HEK293 (cell line): ENCODE measurements at regions not wholly inside any gene's neighbourhood (a gene's known extent, or its start where the extent isn't known, plus 50 kb on each side); places are given as distances from the start of the nearest gene placed in this dataset.

ENCODE experiments used
- CTCF ChIA-PET: fragments of 350-600 bp; formaldehyde crosslinking; extraction: SDS; loops from one replicate; lab custom pipeline; 2021; ENCODE audit warnings: antibody characterized with exemption; lab: Yijun Ruan, JAX
- POLR2A ChIA-PET: fragments of 300-600 bp; formaldehyde crosslinking; extraction: SDS; loops from one replicate; lab custom pipeline; 2020; ENCODE audit warnings: antibody characterized with exemption, inconsistent platforms; lab: Yijun Ruan, JAX
- H3K27ac ChIP-seq: fragments of 200-500 bp; sonication (Bioruptor generic); 2 replicates; pipeline ENCODE4 v1.5.1; 2014; ENCODE audit warnings: low read depth, low read length, control low read depth, inconsistent platforms; ENCODE audit errors: extremely low read depth
- H3K36me3 ChIP-seq, 2 experiments: fragments of 200-500 bp in 1 of 2; sonication (Bioruptor generic) in 1 of 2; 1 replicate in 1 of 2; 2 replicates in 1 of 2; pipeline ENCODE4 v1.5.1; 2014 to 2017; ENCODE audit warnings: inconsistent platforms in 2 of 2, low read length in 2 of 2; ENCODE audit not compliant: control insufficient read depth in 2 of 2, insufficient read depth in 1 of 2
- H3K4me1 ChIP-seq: fragments of 200-500 bp; sonication (Bioruptor generic); 2 replicates; pipeline ENCODE4 v1.5.1; 2014; ENCODE audit warnings: mild to moderate bottlenecking, low read length, inconsistent platforms; ENCODE audit not compliant: control insufficient read depth, insufficient read depth
- H3K4me3 ChIP-seq: 2 replicates; pipeline ENCODE4 v1.5.1; 2011; ENCODE audit warnings: low read depth, mild to moderate bottlenecking, control low read depth, low read length, moderate library complexity
- H3K9me3 ChIP-seq: fragments of 200-500 bp; sonication (Bioruptor generic); 2 replicates; pipeline ENCODE4 v1.5.1; 2014; ENCODE audit warnings: low read depth, low read length, inconsistent platforms; ENCODE audit not compliant: control insufficient read depth, insufficient read depth
- GLIS1 ChIP-seq: fragments of 450-650 bp; formaldehyde crosslinking; IDR thresholded peaks from 2 replicates; pipeline ENCODE4 v1.5.1; 2016; ENCODE audit warnings: missing biosample characterization, missing genetic modification characterization
- PRDM4 ChIP-seq: fragments of 450-650 bp; formaldehyde crosslinking; IDR thresholded peaks from 2 replicates; pipeline ENCODE4 v1.5.1; 2017; ENCODE audit warnings: missing biosample characterization, missing genetic modification characterization
- SCRT1 ChIP-seq: fragments of 450-650 bp; formaldehyde crosslinking; IDR thresholded peaks from 2 replicates; pipeline ENCODE4 v1.5.1; 2016; ENCODE audit warnings: missing biosample characterization, missing genetic modification characterization, borderline replicate concordance
- ZBTB11 ChIP-seq: fragments of 450-650 bp; formaldehyde crosslinking; conservative IDR thresholded peaks from 2 replicates; pipeline ENCODE4 v1.5.1; 2016; ENCODE audit warnings: low read depth, missing biosample characterization, missing genetic modification characterization
- ZBTB20 ChIP-seq: fragments of 450-650 bp; formaldehyde crosslinking; IDR thresholded peaks from 2 replicates; pipeline ENCODE4 v1.5.1; 2016; ENCODE audit warnings: missing biosample characterization, missing genetic modification characterization
- ZEB2 ChIP-seq: fragments of 450-650 bp; formaldehyde crosslinking; IDR thresholded peaks from 2 replicates; pipeline ENCODE4 v1.5.1; 2016; ENCODE audit warnings: missing biosample characterization, missing genetic modification characterization
- ZNF121 ChIP-seq: fragments of 450-650 bp; formaldehyde crosslinking; IDR thresholded peaks from 2 replicates; pipeline ENCODE4 v1.5.1; 2016; ENCODE audit warnings: missing biosample characterization, missing genetic modification characterization
- ZNF169 ChIP-seq: fragments of 450-650 bp; formaldehyde crosslinking; IDR thresholded peaks from 2 replicates; pipeline ENCODE4 v1.5.1; 2016; ENCODE audit warnings: missing biosample characterization, missing genetic modification characterization
- ZNF184 ChIP-seq: fragments of 450-650 bp; IDR thresholded peaks from 2 replicates; pipeline ENCODE4 v1.5.1; 2018; ENCODE audit warnings: missing biosample characterization, mild to moderate bottlenecking, missing genetic modification characterization
- ZNF335 ChIP-seq: fragments of 450-650 bp; formaldehyde crosslinking; conservative IDR thresholded peaks from 2 replicates; pipeline ENCODE4 v1.5.1; 2016; ENCODE audit warnings: missing biosample characterization, missing genetic modification characterization
- ZNF423 ChIP-seq: fragments of 450-650 bp; formaldehyde crosslinking; IDR thresholded peaks from 2 replicates; pipeline ENCODE4 v1.5.1; 2016; ENCODE audit warnings: missing biosample characterization, missing genetic modification characterization
- ZNF433 ChIP-seq: fragments of 450-650 bp; formaldehyde crosslinking; IDR thresholded peaks from 2 replicates; pipeline ENCODE4 v1.5.1; 2016; ENCODE audit warnings: missing biosample characterization, missing genetic modification characterization, low read depth
- ZNF501 ChIP-seq: fragments of 450-650 bp; formaldehyde crosslinking; IDR thresholded peaks from 2 replicates; pipeline ENCODE4 v1.5.1; 2016; ENCODE audit warnings: missing biosample characterization, missing genetic modification characterization
- ZNF518A ChIP-seq: fragments of 450-650 bp; formaldehyde crosslinking; conservative IDR thresholded peaks from 2 replicates; pipeline ENCODE4 v1.5.1; 2016; ENCODE audit warnings: low read depth, missing biosample characterization, missing genetic modification characterization
- ZNF561 ChIP-seq: fragments of 450-650 bp; IDR thresholded peaks from 2 replicates; pipeline ENCODE4 v1.5.1; 2018; ENCODE audit warnings: missing biosample characterization, missing genetic modification characterization, borderline replicate concordance
- ZNF596 ChIP-seq: fragments of 450-650 bp; IDR thresholded peaks from 2 replicates; pipeline ENCODE4 v1.5.0; 2018; ENCODE audit warnings: missing biosample characterization, mild to moderate bottlenecking, missing genetic modification characterization, moderate library complexity
- ZNF701 ChIP-seq: fragments of 450-650 bp; formaldehyde crosslinking; IDR thresholded peaks from 2 replicates; pipeline ENCODE4 v1.5.1; 2016; ENCODE audit warnings: missing biosample characterization, missing genetic modification characterization
- TF ChIP-seq, protein P1 (sequence below): fragments of 450-650 bp; formaldehyde crosslinking; IDR thresholded peaks from 2 replicates; pipeline ENCODE4 v1.5.1; 2016; ENCODE audit warnings: missing biosample characterization, missing genetic modification characterization
- TF ChIP-seq, protein P2 (sequence below): fragments of 450-650 bp; formaldehyde crosslinking; IDR thresholded peaks from 2 replicates; pipeline ENCODE4 v1.5.1; 2016; ENCODE audit warnings: missing biosample characterization, missing genetic modification characterization
- TF ChIP-seq, protein P3 (sequence below): fragments of 450-650 bp; formaldehyde crosslinking; optimal IDR thresholded peaks from 2 replicates; pipeline ENCODE3; 2016; ENCODE audit warnings: missing biosample characterization, mild to moderate bottlenecking, missing genetic modification characterization

DNA sequence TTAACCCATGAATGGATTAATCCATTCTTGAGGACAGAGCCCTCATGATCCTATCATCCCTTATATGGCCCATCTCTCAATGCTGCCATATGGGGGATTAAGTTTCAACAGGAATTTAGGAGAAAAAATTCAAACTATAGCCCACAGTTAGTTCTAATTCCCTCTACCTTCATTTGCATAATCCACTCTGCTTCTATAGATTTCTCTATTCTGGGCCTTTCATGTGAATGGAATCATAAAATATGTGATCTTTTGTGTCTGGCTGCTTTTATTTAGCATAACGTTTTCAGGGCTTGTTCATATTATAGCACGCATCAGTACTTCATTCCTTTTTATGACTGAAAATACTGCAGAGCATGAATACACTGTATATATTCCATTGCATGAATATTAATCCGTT is 55.4 kb downstream of the CTSL start:
- ChIA-PET POLR2A (no interaction called here), CTCF (no interaction called here)

More for the DNA sequence above, 55.4 kb downstream of the CTSL start:
- H3K27ac ChIP-seq: no peak overlapping the region
- TF ChIP-seq ZNF518A (no peak), SCRT1 (tag by site-specific recombination) (no peak), ZNF184 (no peak), ZNF433 (tag by site-specific recombination) (no peak), ZNF169 (no peak), ZNF561 (tag by site-specific recombination) (no peak), ZNF701 (tag by site-specific recombination) (no peak), PRDM4 (tag by site-specific recombination) (no peak), GLIS1 (no peak), ZNF423 (tag by site-specific recombination) (no peak), ZBTB20 (tag by site-specific recombination) (no peak), ZNF335 (tag by site-specific recombination) (no peak), ZNF596 (tag by site-specific recombination) (no peak), ZNF501 (no peak), ZEB2 (no peak), ZNF121 (tag by site-specific recombination) (no peak), ZBTB11 (tag by site-specific recombination) (no peak)
- TF ChIP-seq, protein P1, sequence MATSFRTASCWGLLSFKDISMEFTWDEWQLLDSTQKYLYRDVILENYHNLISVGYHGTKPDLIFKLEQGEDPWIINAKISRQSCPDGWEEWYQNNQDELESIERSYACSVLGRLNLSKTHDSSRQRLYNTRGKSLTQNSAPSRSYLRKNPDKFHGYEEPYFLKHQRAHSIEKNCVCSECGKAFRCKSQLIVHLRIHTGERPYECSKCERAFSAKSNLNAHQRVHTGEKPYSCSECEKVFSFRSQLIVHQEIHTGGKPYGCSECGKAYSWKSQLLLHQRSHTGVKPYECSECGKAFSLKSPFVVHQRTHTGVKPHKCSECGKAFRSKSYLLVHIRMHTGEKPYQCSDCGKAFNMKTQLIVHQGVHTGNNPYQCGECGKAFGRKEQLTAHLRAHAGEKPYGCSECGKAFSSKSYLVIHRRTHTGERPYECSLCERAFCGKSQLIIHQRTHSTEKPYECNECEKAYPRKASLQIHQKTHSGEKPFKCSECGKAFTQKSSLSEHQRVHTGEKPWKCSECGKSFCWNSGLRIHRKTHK (tag by site-specific recombination): no peak
- TF ChIP-seq, protein P2, sequence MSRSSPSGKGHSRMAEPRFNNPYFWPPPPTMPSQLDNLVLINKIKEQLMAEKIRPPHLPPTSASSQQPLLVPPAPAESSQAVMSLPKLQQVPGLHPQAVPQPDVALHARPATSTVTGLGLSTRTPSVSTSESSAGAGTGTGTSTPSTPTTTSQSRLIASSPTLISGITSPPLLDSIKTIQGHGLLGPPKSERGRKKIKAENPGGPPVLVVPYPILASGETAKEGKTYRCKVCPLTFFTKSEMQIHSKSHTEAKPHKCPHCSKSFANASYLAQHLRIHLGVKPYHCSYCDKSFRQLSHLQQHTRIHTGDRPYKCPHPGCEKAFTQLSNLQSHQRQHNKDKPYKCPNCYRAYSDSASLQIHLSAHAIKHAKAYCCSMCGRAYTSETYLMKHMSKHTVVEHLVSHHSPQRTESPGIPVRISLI: no peak
- TF ChIP-seq, protein P3, sequence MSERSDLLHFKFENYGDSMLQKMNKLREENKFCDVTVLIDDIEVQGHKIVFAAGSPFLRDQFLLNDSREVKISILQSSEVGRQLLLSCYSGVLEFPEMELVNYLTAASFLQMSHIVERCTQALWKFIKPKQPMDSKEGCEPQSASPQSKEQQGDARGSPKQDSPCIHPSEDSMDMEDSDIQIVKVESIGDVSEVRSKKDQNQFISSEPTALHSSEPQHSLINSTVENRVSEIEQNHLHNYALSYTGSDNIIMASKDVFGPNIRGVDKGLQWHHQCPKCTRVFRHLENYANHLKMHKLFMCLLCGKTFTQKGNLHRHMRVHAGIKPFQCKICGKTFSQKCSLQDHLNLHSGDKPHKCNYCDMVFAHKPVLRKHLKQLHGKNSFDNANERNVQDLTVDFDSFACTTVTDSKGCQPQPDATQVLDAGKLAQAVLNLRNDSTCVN (tag by site-specific recombination): no peak
- H3K4me1 ChIP-seq: no peaks in the 10 kb centered on the region
- H3K4me3 ChIP-seq: no peak overlapping the region
- no peaks in the 10 kb centered on the region for H3K9me3 ChIP-seq
- no peaks in the 10 kb centered on the region for H3K36me3 ChIP-seq
